Fibroblast of skin of left biceps (primary cell): ENCODE measurements at regions not wholly inside any gene's neighbourhood (a gene's known extent, or its start where the extent isn't known, plus 50 kb on each side); places are given as distances from the start of the nearest gene placed in this dataset.

ENCODE experiments used
- DNase-seq, 2 experiments: peaks; one replicate each; pipeline ENCODE4 v3.0.0-alpha.2; 2013; ENCODE audit warnings: low read depth in 2 of 2

DNA sequence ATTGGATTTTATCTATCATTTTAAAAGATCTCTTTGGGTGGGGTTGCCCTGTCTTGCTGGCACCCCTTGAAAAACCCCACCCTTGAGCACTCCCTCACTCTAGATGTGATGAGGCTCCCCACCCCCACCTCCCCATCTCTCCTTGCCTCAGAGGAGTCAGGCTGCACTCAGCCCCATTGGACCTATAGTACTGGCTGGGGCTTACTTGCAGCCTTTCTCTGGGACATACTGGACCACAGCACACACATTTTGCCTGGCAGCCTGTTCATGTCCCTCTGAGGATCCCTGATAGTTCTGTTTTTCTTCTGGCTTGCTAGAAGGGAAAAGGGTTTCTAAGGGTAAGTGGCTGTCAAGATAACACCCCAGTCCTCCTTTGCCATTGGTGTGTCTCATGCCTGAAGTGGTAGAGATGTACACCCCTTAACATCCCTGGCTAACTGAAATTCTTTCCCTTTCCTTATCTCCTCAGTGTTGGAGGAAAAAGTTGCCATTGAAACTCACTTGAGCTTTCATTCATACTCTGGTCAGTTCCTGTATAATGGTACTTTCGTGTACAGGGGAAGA, 553.4 kb upstream of the CITED2 start:
- DNase-seq = no peak

DNA sequence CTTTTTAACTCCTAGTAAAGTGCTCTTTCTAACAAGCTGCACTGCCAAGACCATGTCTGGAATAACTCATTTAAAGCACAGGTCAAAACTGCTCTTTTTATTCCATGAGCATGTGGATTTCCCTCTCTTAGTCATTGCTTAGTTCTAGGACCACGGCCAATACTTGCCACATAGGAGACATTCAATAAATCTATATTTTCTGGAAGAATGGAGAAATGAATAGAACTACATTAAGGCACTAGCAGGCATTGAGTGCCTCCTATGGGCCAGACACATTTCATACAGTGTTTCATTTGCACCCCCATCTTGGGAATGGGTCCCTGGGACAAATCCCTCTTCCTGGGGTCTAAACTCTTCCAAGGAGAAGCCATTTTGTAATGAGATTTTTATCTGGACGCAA, 552.8 kb upstream of the CITED2 start:
- DNase-seq = peak; percentile 82 to 89

DNA sequence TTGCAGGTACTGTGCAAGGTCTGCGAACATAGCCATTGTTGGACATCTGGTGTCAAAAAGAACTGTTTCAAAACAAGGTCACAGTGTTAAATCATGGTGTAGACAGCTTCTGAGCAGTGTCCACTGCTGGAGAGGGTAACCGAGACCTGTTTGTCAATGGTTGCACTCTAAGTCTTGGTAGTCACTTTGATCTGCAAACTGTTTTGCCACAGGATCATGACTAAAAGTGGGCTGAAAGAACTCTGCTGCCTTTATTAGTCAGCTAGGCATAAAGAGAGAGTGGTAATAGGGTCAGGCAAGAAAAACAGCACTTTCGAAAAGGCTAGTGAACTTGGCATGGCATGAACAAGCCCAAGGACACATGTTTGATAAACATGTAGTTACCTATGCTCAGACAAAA, 552.3 kb upstream of the CITED2 start:
- DNase-seq = no peak

DNA sequence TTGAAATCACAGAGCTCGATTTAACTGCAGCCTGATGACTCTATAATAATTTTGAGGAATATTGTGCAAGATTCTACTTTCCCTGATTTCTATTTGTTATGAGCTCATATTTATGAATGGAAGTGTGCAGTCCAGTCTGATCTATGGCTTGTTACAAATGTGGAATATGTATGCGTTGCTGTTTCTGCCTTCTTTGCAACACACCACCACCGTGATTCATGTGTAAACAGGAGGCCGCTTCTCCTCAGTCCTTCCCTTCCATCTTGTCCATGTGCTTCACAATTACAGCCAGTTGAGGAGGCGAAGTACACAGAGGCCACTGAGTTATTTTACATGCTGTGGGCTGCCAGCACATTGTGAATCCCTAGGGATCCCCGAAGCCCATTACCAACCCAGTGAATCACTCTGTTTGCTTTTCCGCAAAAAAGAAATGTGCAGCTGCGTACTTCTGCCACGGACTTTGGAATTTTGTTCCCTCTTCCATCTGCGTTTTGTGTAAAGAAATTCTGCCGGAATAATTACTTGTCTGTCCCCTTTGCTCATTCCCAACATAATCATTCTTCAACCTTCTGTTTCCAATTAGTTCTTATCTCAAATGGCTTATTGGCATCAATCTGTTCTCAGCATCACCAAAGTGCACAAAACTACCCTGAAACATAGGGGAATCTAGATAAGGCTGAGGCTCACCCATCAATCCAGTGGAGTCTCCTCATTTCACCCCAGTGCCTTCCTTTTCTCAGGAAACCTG, 551.6 kb upstream of the CITED2 start:
- DNase-seq = peak; percentile 91 to 92

DNA sequence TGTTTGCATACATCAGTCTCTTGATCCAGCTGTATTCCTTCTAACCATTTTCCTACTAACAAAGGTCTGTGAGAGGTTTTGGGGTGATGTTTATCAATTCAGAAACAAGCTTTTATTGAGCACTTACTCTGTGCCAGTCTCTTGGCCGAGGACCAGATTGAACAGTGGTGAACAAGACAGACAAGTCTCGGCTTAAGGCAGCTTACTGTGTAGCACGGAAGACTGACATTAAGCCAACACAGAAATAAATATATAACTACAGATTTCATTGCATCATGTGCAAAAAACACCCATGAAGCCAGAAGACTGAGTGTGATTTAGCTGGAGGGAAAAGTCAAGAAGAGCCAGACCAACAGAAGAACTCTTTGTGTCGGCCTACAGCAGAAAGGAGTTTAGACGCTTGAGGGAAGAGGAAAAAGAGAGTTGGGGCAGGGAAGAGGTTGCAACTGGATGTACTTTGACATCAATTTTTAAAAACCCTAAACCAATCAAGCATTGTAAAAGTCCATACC, 549.6 kb upstream of the CITED2 start:
- no peak for DNase-seq

DNA sequence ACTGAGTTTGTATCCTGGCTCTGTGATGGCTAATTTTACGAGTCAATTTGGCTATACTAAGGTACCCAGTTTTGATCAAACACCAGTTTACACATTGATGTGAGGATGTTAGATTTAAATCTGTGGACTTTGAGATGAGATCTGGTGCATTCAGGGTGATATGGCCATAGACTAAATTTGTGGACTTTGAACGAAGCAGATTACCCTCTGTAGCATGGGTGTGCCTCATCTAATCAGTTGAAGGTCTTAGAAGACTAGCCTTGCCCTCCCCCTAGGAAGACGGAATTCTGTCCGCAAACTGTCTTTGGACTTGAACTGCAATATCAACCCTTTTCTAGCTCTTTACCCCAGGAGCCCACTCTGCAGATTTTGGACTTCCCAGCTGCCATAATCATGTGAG, 547.8 kb upstream of the CITED2 start:
- DNase-seq = no peak

DNA sequence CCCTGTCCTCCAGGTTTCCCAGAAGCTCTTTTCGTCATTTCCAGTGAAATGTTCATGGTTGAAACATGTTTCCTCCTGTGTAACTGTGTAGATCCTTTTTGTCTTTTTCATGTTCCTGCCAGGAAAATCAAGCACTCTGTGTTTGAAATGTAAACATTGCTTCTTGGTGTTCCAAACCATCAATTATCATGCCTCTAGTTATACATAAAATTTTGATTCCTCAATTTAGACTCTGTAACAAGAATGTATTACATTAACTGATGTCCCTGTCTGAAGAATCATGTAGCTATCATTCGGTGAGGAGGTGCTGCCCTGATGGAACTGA, 546.3 kb upstream of the CITED2 start:
- no peak for DNase-seq

DNA sequence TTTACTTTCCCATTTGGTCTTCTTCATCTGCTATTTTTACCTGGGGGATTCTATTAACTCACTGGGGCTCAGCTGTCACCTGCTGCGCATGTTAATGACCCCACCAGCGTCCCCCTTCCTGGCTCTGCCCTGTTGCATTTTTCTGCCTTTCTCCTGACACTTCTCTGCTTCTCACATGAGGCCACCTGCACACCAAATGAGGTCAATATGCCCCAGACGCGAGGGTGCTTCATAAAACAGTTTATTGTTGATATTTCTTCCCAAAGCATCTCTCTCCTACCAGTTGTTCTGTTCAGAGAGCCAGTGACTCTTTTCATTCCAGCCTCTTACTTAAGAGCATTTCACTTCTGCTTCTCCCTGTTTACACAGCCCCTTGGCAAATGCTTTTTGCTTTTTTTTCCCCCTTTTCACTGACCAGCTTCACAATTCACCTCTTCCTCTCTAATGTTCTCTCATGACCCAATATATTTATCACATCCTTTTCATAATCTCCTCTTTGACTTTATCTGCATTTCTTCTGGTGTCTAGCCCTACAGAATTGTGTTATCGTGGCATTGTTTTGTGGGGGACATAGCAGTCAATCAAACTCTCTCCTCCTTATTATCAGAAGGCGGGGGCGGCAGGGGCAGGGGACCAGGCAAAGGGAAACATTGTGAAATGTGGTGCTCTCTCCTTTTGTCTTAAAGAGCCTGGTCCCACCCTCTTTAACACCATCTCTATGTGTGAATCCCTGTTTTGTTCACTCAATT, 545.8 kb upstream of the CITED2 start:
- no peak for DNase-seq

DNA sequence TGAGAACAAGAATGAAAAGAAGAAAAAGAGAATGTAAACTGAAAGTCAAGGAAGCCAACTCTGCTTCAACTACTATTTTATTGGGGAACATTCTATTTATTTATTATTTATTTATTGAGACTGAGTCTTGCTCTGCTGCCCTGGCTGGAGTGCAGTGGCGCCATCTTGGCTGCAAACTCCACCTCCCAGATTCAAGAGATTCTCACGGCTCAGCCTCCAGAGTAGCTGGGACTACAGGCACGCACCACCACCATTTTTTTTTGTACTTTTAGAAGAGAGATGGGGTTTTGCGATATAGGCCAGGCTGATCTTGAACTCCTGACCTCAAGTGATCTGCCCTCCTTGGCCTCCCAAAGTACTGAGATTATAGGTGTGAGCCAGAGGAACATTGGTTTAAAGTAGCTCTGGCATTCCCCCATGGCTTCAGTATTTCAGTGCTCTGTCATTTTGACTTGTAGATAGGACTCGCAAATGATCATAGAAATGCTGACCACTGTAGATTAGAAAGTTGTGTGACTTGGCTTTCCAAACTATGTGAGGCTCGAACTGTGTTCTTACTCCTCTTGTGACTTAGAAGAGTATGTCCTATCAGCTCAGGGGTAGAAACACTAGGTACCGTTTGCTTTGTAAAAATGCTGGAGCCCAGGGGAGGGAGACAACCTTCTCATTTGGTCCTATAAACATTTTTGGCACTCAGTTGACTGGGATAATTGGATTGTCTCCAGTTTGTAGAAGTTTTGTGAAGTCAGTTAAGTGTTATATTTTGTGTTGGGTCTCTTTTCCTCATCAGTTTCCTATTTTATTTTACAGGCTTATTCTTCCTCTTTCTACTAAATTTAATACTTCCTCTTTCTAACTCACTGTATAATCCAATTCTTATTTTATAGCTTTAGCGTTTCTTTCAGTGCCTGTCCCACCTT, 544.9 kb upstream of the CITED2 start:
- no peak for DNase-seq

DNA sequence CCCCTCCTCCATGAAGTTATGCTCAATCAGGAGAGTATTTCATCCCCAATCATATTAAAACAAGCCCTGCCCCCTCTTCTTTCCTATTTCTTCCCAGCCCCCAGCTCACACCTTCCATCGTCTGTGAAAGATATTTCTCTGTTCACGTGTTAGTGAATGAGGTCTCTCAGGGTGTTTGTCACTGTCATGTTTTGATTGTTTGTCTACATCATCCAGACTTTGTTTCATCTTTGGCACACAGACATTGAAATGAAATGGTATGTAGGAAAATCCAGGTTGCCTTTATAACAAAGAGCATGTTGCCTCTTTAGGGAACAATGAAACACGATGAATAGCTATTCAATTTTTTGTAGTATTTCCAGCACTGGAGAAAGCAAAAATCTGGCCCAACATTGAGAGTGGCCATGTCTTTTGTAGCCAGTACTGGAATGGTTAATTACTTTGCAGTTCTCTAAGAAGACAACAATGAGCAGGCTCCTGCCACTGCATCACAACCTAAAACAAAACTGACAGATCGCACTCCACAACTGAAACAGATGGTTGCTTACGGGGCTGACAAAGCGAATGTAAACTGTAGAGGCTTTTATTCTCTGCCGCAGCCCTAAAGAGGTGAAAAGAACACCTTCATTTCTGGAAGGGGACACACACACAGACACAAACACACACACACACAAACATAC, 543.6 kb upstream of the CITED2 start:
- no peak for DNase-seq

DNA sequence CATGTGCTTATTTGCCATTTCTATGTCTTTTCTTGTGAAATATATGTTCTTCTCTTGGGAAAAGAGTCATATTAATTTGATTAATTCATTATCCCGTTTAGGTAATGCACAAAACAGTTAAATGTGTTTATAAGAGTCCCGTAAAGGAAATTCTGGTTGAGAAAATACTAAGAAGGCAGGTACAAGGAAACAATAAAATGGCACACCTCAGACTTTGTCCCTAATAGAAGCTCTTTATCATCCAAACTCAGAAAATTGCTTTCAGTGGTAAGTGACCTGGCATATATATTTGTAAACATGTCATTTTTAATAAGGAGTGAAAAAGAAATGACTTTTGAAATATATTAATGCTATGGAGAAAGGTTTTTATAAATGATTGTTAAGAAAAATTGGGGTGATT, 540.5 kb upstream of the CITED2 start:
- DNase-seq = no peak

DNA sequence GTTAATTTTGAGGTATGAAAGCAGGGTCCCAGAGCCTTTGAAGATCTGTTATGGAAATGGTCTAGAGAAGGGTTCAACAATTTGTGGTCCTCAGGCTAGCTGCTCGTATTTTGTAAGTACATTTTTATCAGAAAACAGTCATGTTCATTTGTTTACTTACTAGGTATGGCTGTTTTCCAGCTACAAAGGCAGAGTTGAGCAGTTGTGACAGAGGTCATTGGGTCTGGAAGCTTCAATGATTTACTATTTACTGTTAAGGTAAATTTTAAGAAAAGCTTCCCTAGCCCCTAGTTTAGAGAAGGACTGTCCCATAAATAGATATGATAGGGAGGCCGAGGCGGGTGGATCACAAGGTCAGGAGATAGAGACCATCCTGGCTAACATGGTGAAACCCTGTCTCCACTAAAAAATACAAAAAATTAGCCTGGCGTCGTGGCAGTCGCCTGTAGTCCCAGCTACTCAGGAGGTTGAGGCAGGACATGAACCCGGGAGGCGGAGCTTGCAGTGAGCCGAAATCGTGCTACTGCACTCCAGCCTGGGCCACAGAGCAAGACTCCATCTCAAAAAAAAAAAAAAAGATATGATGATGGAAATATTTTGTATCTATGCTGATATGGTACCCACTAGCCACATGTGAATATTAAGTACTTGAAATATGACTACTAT, 538.4 kb upstream of the CITED2 start:
- no peak for DNase-seq

DNA sequence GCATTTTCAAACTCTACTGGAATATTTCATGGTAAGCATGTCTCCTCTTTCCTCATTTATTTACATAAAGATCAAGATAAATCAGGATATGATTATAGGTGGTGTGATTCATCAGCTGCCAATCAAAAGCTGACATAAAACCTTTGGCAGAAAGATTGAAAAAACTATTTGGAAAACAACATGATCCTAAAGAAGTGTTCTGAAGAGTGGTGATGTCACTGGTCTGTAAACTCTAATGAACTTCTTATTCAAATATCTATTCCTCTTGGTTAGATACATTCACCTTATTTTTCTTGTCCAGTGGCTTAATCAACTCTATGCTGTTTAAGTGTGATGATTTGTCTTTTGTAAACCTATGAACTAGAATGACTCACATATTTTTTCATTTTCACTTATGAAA, 535.5 kb upstream of the CITED2 start:
- DNase-seq = no peak

DNA sequence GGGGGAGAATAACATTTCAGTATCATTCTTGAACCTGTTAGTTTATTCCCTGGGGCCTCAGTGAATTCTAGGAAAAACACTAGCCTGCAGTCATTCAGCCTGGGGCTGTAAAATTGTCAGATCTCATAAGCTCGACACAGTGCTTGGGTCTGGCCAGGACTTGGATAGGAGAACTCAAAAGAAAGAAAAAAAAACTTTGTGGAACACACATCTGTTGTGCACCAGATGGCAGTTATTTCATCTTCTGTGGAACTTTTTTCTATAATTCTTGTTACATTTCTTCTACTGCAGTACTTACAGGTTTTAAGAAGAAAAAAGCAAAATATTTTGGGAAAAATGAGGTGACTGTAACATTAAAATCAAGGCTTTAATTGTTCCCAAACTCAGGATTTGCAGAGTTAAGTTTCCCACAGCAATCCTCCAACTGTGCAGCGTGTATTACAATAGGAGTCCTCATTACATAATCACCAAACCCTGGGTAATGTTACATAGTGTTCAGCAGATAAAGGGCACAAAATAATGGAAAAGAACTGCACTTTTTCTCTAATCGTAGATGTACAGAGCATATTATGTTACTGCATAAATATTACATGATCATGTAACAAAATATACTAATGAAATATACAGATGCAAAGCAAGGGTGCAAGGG, 531.1 kb upstream of the CITED2 start:
- no peak for DNase-seq

DNA sequence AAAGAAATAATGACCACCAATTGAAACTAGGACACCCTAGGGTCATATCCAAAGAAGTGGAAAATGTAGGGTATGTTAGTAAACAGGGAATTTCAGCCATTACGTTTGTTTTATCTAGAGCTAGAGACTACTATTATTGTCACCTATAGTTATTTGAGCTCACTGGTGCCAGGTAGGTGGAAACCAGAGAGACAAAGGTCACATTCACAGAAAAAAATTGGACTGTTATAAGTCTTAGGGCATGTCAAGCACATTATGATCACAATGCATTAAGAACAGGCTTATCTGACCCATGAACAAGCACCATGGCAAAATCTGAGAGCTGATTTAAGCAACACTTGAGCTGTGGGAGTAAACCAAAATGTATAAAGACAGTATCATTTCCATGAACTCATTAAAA, 530.1 kb upstream of the CITED2 start:
- DNase-seq = no peak

DNA sequence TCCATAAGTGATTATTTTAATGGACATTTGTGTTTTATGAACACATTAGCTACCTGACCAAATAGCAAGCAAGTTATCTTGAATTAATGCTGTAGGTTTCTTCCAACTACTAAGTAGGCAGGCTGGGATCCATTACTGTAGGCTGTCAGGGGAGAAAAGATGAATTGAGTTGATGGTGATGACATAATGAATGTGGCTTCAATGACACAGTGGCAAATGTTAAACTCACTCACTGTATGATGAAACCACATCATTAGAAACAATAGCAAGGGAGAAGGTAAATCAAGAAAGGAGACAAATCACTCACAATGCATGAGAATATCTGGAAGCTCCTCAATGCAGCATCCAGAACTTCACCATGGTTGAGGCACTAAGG, 529.7 kb upstream of the CITED2 start:
- DNase-seq = no peak

DNA sequence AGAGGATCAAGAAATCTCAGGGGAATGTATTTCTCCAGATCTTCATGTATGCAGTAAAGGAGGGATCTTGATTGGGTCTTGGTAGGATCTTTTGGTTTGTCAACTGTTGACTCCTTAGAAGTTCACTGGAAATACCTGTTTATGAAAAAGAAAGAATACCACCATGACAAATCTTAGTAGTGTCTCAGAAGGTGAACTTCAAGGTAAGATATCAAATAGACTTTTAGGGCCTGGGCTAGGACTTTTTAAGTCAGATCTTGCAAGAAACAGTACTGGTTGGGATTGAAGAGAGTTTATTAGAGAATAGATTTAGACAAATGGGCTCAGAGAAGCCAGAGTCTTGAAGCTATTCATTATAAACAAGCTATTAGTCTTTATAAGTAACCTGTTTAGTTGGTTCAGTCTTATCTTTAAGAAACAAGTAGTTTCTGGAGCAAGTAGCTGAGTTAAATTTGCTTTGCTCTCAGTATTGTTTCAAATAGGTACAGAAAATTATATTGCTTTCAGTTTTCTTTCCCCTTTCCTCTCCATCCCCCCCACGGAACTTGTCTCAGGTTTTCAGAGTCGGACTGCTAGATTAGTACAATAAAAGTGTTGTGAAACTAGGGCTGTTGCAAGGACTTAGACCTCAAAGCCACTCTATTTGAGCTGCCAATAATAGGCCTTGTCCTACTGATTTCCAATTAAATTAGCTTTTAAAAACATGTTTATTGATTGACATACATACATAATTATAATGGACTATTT, 529.1 kb upstream of the CITED2 start:
- no peak for DNase-seq

DNA sequence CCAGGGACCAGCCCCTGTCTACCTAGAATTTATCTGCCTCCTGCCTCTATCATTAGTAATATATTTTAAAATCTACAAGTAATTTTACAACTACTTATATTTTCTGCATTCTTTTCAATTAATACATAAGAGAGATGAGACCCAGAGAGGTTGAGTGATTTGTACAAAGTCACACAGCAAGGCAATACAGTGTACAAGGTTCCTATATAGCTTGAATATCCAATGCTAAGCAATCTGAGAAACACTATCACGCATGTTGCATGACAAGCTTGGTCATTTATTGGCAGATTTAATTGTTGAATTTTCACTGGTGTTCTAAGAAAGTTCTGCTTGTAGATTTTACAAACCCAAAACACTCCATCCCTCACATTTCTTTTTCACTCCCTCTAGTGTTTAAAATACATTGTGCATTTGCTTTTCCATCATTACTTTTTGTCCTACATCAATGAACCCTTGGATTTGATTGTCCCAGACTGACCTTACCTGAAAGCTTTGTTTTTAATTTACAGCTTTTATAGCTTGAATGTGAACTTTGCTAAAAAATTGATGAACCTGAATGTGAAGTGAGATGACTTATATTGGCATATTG, 520.9 kb upstream of the CITED2 start:
- DNase-seq = no peak

DNA sequence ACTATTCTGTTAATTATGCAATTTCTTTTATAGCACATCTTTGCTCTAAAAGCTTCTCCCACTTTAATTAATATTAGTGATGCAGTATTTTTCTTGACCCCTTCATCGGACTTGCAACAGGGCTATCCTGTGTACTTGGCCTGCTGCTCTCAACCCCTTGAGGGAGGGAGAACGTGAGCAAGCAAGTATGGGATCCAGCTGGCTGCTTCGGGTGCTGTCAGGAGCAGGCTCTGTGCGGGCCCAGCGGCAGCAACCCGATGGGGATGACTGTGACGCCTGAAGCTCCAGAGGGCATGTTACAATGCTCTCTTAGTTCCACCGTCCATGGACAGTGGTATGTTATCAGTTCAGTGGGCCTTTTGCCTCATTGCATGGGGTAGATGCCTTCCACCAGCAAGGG, 519.8 kb upstream of the CITED2 start:
- no peak for DNase-seq
